GM12875 (cell line): ENCODE measurements at regions not wholly inside any gene's neighbourhood (a gene's known extent, or its start where the extent isn't known, plus 50 kb on each side); places are given as distances from the start of the nearest gene placed in this dataset.
"Not testable (repeated sequence)": the region's sequence is repeated elsewhere in the genome, so short reads cannot be mapped to it uniquely, and the experiment has no call there.

Source experiments
- H3K4me3 ChIP-seq: one replicate; pipeline ENCODE4 v1.5.1; 2011; ENCODE audit warnings: low read depth, low read length, control low read depth
- CTCF ChIP-seq: IDR thresholded peaks from 2 replicates; pipeline ENCODE4 v1.5.1; 2011; ENCODE audit warnings: low read depth, mild to moderate bottlenecking, control low read depth, inconsistent platforms, low read length, moderate library complexity, borderline replicate concordance; ENCODE audit not compliant: insufficient read depth

GRCh38 chr17:21613071-21613429 is 79.3 kb upstream of the KCNJ18 start:
- H3K4me3 ChIP-seq = no peak overlapping the region
- no peak for TF ChIP-seq CTCF

- H3K4me3 ChIP-seq = not testable (repeated sequence)
Observed at GRCh38 chr17:21626987-21627386, 65.3 kb upstream of the KCNJ18 start.
